Breast epithelium (tissue), 4 donors: ENCODE measurements at regions not wholly inside any gene's neighbourhood (a gene's known extent, or its start where the extent isn't known, plus 50 kb on each side); places are given as distances from the start of the nearest gene placed in this dataset.

Source experiments
- DNase-seq, 2 donors: peaks; one replicate each; pipeline ENCODE4 v3.0.0-alpha.2; 2019; ENCODE audit warnings: low spot score in 2 of 2
- H3K27ac ChIP-seq, 2 donors: fragments of 200-600 bp; sonication (generic) in 1 of 2; one replicate each; pipeline ENCODE4 v1.5.1; 2016 to 2019; ENCODE audit warnings: mild to moderate bottlenecking in 1 of 2
- H3K27me3 ChIP-seq, 2 donors: fragments of 200-600 bp; sonication (generic) in 1 of 2; one replicate each; pipeline versions ENCODE4 v1.5.1 to v1.6.0; 2017 to 2019; ENCODE audit warnings: control low read depth in 1 of 2, mild to moderate bottlenecking in 1 of 2
- H3K36me3 ChIP-seq: fragments of 200-600 bp; one replicate; pipeline ENCODE4 v1.5.1; 2019
- H3K4me1 ChIP-seq, 2 donors: fragments of 200-600 bp; sonication (generic); one replicate each; pipeline ENCODE4 v1.5.1; 2016 to 2019; ENCODE audit warnings: control low read depth in 1 of 2
- H3K4me3 ChIP-seq, 3 donors: fragments of 200-600 bp; sonication (generic); 1 replicate in 2 of 3; 2 replicates in 1 of 3; pipeline ENCODE4 v1.5.1; 2016 to 2019; ENCODE audit warnings: mild to moderate bottlenecking in 3 of 3, moderate library complexity in 2 of 3
- H3K9me3 ChIP-seq, 2 donors: fragments of 200-600 bp; sonication (generic) in 1 of 2; one replicate each; pipeline ENCODE4 v1.5.1; 2016 to 2019; ENCODE audit warnings: control low read depth in 1 of 2
- POLR2A ChIP-seq: fragments of 450-650 bp; IDR thresholded peaks from one replicate; pipeline ENCODE4 v1.6.1; 2016; ENCODE audit warnings: antibody characterized with exemption, mild to moderate bottlenecking, moderate library complexity
- POLR2AphosphoS5 ChIP-seq, 3 donors: sonication (generic); formaldehyde crosslinking; IDR thresholded peaks; one replicate each; pipeline ENCODE4 v1.6.1; 2017; ENCODE audit warnings: antibody characterized with exemption in 3 of 3
- intact Hi-C: fragments of 100-400 bp; cut with DNase I; formaldehyde crosslinking; loops from one replicate; pipeline ENCODE4 v1.15.1; 2023; ENCODE audit warnings: low total_unique reads
- TF ChIP-seq, protein P1 (sequence below), 3 donors: fragments of 450-650 bp; IDR thresholded peaks; one replicate each; pipeline ENCODE4 v1.5.1; 2016 to 2017; ENCODE audit warnings: antibody characterized with exemption in 3 of 3, mild to moderate bottlenecking in 3 of 3, moderate library complexity in 3 of 3

DNA sequence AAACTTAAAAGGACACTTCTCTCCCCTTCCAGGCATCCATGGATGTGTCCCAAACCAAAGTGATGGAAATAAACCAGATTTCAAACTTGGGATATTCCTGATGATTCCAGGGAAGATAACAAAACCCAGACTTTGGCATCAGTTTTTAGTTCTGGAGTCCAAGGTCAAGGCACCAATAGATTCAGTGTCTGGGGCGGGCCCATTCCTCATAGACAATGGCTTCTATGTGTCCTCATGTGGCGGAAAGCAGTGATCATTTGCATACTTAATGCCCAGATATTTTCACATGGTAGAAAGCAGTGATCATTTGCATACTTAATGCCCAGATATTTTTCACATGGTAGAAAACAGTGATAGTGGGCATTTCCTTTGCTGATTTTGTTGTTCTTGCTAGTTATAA, 151.4 kb upstream of the DAP start:
- Histone ChIP-seq H3K4me3 (no peak overlapping the region), H3K36me3 (no peaks in the 10 kb centered on the region), H3K4me1 (no peaks in the 10 kb centered on the region), H3K27ac (no peak overlapping the region), H3K27me3 (no peaks in the 10 kb centered on the region), H3K9me3 (no peaks in the 10 kb centered on the region)
- TF ChIP-seq, protein P1, sequence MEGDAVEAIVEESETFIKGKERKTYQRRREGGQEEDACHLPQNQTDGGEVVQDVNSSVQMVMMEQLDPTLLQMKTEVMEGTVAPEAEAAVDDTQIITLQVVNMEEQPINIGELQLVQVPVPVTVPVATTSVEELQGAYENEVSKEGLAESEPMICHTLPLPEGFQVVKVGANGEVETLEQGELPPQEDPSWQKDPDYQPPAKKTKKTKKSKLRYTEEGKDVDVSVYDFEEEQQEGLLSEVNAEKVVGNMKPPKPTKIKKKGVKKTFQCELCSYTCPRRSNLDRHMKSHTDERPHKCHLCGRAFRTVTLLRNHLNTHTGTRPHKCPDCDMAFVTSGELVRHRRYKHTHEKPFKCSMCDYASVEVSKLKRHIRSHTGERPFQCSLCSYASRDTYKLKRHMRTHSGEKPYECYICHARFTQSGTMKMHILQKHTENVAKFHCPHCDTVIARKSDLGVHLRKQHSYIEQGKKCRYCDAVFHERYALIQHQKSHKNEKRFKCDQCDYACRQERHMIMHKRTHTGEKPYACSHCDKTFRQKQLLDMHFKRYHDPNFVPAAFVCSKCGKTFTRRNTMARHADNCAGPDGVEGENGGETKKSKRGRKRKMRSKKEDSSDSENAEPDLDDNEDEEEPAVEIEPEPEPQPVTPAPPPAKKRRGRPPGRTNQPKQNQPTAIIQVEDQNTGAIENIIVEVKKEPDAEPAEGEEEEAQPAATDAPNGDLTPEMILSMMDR (IDR thresholded peaks at IDR 0.05) = no peak
- intact Hi-C loops = no loop called here
- no peak for DNase-seq

GRCh38 chr5:10910261-10910660, 149.2 kb upstream of the DAP start:
- Histone ChIP-seq H3K4me3 (no peak overlapping the region), H3K4me1 (no peaks in the 10 kb centered on the region), H3K36me3 (no peaks in the 10 kb centered on the region), H3K27ac (no peak overlapping the region), H3K9me3 (no peaks in the 10 kb centered on the region), H3K27me3 (no peaks in the 10 kb centered on the region)
- TF ChIP-seq POLR2A (no peak), POLR2AphosphoS5 (IDR thresholded peaks at IDR 0.05) (no peak)
- TF ChIP-seq, protein P1 (IDR thresholded peaks at IDR 0.05) = no peak
- no peak for DNase-seq
- intact Hi-C loops = no loop called here

DNA sequence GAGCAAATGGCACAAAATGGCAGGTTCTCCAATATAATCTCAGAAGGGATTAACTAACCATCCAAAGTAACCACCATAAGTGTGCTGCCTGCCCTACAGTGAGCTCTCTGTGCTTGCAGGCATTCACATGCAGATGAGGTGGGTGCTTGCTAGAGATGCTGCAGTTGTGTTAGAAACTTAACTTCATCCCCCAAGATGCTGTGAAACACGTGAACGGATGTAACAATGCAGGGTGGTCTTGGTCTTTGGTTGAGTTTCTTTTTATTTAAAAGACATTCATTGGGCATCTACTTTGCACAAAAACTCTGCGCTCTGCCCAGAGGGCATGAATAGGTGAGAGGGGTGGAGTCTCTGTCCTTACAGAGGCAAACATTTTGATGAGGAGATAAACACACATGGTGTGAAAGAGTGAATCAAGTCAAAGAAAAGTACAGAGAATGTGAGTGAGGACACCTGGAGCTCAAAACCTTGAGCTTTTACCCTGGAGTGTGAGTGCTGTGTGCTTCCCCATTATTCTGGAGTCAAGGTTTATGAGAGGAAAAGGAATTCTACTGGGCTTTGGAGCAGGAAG, 143.9 kb upstream of the DAP start:
- DNase-seq = no peak
- Histone ChIP-seq H3K27ac (no peak overlapping the region), H3K4me1 (no peaks in the 10 kb centered on the region), H3K9me3 (no peaks in the 10 kb centered on the region), H3K4me3 (no peak overlapping the region), H3K27me3 (no peaks in the 10 kb centered on the region), H3K36me3 (no peaks in the 10 kb centered on the region)
- TF ChIP-seq POLR2A (no peak), POLR2AphosphoS5 (IDR thresholded peaks at IDR 0.05) (no peak)
- TF ChIP-seq, protein P1 (IDR thresholded peaks at IDR 0.05) = no peak
- intact Hi-C loops = no loop called here

GRCh38 chr5:10903786-10904560, 142.9 kb upstream of the DAP start:
- no peak overlapping the region for H3K4me3 ChIP-seq
- no peaks in the 10 kb centered on the region for H3K4me1 ChIP-seq
- DNase-seq = no peak
- H3K36me3 ChIP-seq = no peaks in the 10 kb centered on the region
- intact Hi-C loops = no loop called here
- no peak overlapping the region for H3K27ac ChIP-seq
- TF ChIP-seq POLR2A (no peak), POLR2AphosphoS5 (IDR thresholded peaks at IDR 0.05) (no peak)
- TF ChIP-seq, protein P1 (IDR thresholded peaks at IDR 0.05) = no peak
- H3K9me3 ChIP-seq = no peaks in the 10 kb centered on the region
- H3K27me3 ChIP-seq = no peaks in the 10 kb centered on the region

GRCh38 chr5:10902145-10902544, 141.1 kb upstream of the DAP start:
- H3K9me3 ChIP-seq = no peaks in the 10 kb centered on the region
- H3K4me1 ChIP-seq = no peaks in the 10 kb centered on the region
- H3K27me3 ChIP-seq = no peaks in the 10 kb centered on the region
- intact Hi-C loops = no loop called here
- no peak overlapping the region for H3K4me3 ChIP-seq
- H3K27ac ChIP-seq = no peak overlapping the region
- TF ChIP-seq, protein P1 (IDR thresholded peaks at IDR 0.05) = no peak
- no peak for TF ChIP-seq POLR2AphosphoS5 (IDR thresholded peaks at IDR 0.05)
- TF ChIP-seq POLR2A = no peak
- DNase-seq = no peak
- no peaks in the 10 kb centered on the region for H3K36me3 ChIP-seq
